GM21367 (cell line): ENCODE measurements at regions not wholly inside any gene's neighbourhood (a gene's known extent, or its start where the extent isn't known, plus 50 kb on each side); places are given as distances from the start of the nearest gene placed in this dataset.

Source experiments
- ATAC-seq: cut with Tn5 transposase; IDR thresholded peaks from one replicate; pipeline ENCODE4 v1.9.1; 2021; ENCODE audit not compliant: unreplicated experiment

DNA sequence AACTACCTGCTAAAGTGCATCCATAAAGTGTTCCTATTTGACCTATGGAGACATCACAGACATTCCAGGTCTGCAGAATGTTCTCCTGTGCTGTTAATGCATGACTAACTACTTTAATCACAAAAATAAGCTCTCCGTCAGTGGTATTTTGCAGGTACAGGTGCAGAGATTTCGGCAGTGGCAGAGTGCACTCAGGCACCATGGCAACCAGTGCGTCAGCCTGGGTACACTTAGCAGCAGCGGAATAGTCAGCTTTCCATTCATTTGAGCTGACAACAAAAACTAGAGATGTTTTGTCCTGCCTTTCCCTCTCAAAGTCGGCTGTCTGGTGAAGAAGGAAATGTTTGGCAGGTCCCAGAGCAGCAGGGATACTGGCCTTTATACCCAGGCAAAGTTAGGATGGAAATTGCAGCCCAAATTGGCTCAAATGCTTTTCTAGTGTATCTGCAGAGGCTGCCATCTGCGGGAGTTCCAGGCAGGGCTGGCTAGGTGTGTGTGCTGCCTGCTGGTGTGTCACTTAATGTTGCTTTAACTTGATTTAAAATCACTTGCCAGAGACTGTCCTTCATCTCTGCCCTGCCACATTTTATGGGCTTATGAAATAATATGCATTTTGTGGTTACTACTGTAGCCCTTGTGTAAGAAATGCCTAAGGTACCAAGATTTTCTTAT is 195.8 kb downstream of the RAP2A start:
- no peak for ATAC-seq

DNA sequence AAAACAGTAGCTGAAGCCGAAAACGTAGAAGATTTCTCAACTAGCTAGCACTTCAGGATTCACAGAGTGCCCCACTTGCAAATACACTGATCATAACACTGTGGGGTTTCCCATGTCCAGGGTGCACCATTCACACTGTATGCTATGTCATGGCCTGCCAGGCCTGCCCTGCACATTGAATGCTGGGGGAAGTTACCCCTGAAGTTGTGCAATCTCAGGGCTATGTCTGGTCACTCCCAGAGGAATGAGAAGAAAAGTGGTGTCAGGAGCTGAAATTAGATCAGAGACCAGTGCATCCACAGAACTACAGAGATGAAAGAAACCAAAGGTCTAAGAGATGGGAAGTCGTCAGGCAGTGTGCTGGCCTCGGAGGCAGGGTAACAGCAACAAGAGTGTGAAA is 196.8 kb downstream of the RAP2A start:
- no peak for ATAC-seq

DNA sequence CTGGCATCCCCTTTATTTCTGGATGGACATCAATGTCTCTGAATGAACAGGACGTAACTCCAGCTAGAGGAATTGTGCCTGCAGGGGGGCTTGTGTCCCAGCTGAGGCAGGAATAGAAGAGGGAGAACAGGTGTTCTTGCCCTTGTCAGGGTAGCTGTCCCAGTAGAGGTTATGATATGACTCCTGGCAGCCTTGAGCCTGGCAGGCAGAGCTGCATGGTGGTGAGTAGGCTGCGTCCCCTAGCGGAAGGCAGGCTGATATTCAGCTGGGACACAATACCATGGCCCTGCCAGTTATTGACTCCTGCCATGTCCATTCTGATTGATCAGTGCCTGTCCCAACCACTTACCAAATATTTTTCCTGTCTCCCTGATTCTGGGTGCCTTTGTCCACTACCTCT is 197.2 kb downstream of the RAP2A start:
- ATAC-seq: no peak

DNA sequence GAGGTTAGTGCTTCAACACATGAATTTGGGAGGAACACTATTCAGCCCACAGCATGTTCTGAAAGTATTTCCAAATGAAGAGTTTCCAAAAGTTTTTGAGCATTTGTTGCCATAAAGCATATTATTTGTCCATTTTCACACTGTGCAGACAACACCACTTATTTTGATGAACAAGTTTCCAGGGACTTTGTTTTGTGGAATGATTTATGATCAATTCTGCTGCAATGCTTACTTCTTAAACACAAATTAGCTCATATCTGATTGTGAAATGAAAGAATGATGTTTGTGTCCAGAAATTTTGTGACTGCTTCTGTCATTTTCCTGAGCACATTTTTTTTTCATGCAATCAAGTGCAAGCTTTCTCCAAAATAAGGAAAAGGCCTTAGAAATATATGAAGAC is 205.3 kb downstream of the RAP2A start:
- ATAC-seq: no peak

DNA sequence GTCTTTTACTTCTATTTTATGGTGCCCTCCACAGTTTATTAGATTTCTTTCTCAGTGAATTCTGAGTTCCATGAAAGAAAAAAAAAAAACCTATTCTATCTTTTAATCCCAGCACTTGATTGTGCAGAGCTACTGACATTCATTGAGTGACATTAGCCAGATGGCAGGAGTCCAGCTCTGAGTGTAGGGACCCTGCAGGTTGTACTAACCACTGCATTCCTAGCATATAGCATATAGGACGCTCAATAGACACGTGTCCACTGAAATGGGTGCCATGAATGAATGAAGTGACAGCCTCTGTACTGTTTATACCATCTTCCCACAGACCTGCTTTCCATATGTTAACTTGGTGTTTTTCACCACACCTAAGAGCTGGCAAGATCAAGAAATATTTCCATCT is 206.3 kb downstream of the RAP2A start:
- ATAC-seq: no peak

DNA sequence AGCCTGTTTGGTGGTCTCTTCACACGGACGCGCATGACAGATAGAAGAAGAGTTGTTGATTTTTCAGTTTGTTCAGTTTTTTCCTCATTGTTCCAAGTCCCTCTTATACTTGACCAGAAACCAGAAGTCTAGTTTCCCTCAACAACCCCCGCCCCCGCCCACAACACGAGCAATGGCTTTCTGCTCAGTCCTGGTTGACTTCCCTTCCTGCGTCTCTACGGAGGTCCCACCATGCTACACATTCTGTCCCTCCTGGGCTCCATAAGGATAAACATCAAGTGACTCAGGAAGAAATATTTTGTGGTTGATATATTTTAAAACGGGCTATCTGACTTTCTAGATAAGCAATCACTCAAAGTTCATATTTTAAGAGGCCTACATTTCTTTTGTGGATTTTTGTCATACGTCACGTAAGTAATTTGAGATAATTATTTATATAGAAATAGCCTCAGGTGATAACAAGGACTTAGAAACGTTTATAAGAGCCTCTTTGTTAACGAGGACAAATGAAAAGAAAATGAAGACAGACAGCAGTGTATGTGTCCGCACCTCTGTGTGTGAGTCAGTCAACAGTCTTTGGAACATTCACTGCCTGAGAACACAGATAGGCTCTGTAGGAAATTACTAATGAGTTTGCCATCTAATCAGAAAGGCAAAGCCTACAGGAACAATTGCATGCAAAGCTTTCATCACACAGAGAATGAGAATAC is 214.4 kb downstream of the RAP2A start:
- no peak for ATAC-seq

DNA sequence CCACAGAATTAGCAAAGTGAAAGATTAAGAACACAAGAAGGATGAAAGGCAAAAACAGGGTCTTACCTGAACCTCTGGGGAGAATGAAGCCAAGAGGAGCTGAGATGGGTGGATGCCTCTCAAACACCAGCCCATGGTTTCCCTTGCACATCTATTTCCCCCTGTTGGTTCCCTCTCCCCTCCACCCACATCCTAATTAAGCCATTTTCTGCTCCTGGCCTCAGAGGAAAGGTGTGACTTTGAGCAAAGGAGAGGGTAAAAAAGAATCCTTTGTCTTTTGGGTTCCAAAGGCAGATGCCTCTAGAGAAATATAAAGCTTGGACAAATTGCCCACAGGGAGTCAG is 214.9 kb downstream of the RAP2A start:
- ATAC-seq: no peak

DNA sequence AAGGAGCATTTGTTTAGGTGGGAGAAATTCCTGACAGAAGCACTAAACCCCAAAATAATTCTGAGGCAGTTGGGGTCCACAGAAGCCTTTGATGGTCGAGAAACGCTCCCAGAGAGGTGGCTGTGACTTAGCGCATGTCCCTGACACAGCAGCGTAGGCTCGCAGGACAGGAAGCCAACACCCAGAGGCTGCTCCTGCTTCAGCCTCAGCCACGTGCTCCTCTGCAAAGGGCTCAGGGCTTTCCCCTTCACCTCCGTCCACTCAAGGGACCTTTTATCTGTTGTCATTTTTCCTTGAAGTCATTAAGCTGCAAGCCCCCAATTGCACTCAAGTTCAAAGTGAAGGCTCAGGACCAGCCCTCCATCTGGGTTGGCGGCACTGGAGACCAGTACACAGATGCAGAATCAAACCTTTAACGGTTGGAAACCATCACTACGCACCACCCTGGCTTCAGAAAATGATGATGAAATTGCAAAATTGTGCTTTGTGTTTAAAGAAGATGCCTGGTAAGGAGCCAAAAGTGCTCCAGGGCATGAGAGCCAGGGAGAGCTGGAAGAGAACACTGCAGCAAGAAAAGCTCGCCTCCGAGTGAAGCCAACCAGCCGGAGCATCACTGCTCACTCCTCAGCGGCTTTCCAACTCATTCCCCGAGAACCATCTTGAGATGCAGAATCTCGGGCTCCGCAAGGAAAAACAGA is 219.6 kb downstream of the RAP2A start:
- no peak for ATAC-seq

DNA sequence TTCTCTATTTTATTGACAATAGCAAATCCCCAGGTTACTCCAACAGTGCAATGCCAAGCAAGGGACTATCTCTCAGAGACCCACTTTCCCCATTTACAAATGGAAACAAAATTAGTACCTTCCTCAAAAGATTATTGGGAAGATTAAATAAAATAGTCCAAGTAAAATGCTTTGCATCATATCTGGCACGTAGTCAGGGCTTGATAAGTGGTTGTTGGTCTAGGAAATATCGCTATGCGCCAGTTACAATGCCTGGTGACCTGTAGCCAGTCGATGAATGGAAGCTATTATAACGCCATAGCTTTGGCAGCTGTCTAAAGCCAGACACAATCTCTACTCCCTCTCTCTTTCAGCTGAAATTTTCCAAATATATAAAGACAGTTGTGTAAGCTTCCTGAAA is 220.3 kb downstream of the RAP2A start:
- ATAC-seq: no peak

DNA sequence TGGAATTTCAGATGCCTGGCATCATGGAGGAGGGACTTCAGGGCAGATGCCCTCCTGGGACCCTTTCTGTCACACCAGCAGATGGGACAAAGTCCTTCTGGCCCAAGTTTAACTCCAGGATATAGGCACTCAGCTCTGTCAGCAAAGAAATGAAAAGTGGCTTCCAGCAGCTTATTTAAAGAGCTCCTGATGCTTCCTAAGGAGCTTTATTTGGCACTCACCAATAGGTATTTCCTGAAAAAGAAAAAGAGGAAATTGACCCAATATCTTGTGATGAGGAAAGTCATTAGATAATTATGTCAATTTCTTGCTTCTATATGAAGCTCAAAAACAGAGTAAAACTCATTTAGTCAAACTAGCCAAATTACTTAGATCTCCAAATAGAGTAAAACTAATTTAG is 224.6 kb downstream of the RAP2A start:
- no peak for ATAC-seq

DNA sequence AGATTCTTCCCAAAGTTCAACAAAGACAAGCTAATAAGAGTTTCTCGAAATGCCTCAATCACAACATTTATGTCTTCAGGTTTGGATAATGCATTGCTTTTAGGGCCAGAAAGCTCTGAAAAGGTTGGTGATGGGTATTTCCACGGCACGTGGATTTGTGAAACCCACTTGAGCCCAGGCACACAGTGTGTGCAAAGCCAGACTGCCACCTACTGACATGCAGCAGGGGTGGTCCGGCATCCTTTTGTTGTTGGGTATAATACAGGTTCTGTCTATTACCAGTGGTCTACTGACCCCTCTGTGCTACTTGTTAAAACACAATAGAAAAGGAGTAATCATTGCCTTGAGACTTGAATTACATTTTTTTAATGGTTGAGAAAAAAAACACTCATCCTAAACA is 225.6 kb downstream of the RAP2A start:
- no peak for ATAC-seq

DNA sequence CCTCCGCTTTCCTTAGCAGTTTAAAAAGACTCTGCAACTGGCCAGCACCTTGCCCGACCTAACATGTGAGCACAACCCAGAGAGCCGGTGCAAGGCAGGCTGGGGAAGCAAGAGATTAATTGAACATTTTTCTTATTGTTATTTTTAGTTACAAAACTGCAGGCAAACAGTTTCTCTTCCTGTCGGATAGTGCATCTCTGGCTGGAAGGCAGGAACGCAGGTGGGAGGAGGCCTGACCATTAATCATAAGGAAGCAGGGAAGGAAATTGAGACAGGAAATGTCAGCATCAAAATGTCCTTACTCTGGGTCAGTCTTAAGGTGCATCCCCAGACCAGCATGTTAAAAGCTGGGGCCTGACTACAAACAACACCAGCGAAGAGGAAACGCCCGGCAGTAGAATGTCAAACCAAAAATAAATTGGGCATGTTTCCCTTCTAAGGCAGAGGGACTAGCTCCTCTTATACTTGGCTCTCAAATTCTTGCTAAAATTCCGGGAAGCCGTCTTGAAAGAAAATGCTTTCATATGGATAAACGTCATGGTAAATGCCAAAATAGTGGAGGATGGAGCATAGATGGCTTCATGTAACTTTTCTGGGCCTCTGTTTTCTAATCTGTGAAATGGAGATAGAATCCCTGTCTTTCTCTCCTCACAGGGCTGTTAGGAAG is 226.8 kb downstream of the RAP2A start:
- ATAC-seq: no peak

DNA sequence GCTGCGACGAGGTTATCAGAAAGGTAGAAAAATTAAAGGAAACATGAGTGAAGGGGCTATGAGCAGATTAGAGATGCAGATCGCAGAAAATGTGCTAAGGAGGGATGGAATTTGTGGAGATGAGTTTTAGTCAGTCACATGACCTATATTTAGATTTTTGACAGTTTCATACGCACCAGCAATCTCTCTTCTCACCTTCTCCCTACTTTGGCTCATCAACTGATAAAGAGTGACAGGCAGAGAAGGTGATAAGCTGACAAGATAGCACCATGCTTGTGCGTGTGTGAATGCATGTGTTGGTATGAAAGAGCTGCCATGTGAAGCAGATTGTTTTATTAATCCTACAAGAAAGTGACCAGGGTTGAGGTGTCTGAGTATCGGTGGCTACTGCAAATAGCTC is 252.6 kb downstream of the RAP2A start:
- no peak for ATAC-seq

DNA sequence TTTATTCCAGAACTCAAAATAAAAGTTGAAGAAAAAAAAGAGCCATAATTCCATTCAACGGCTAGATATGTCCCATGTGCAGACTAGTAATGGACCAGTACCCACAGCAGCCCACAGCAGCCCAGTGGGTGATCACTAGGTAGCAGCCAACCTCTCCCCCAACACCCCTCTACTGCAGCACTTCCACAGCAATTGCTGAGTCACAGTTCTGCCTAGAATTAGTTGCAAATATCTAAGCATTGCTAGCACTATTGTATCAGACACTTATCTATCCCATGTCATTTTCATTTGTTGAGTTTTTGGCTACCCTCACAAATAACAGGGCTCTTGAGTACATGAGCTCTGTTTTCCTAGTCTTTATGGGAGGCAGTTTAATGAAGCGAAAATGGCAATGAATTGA is 258.7 kb downstream of the RAP2A start:
- no peak for ATAC-seq

DNA sequence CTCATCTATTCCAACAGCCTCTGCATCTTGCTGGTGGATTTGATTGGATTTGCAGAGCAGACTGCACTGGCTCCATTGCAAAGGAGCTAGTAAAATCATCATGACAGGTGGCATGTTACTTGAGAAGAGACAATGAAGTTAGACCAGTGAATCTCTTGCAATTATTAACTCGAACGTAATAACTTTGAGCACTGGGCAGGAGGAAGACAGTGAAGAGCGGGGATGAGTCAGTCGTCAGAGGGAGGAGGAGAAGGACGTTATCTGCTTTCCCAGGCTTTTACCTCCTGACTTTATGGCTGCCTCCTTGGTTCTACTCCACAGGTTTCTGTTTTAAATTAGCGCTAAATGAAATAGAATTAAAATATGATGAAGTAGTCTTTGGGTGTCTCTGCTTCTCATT is 257.8 kb upstream of the IPO5 start:
- ATAC-seq: no peak

DNA sequence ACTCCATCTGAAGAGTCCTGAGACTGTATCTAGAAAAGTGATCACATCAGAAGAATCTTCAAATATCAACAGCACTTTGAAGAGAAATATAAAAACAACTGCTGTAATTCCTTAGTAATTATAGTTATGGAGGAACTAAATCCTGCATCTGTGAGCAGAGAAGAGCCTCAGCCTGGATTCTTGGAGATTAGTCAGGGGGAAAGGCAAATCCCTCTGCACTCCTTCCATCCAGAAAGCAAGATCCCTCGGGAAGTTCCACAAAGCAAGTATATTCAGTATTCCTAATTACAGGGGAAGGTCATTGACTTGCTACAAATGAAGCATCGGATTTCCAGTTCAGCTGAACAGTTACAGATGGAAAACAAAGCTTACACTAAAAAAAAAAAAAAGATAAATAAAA is 256.6 kb upstream of the IPO5 start:
- ATAC-seq: no peak

DNA sequence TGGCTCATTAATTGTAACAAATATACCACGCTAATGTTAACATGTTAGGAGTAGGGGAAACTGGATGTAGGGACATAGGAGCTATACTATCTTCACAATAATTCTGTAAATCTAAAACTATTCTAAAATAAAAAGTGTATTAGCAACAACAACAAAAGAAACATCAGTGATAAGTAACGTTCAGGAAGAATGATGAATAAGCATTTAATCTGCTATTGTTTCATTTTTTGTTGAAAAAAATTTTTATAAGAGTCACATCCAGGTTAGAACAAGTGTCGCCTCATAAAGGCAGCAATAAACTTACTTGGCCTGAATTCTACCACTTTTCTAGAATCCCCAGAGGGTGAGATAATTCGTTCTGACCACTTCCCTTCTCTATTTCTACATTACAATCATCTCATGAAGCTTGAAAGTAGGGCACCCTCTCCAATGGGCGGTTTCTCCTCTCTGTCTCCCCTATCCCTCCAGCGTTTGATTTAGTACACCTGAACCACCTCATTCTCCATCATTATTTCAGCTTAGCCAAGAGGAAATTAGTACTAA is 253.1 kb upstream of the IPO5 start:
- ATAC-seq: no peak

DNA sequence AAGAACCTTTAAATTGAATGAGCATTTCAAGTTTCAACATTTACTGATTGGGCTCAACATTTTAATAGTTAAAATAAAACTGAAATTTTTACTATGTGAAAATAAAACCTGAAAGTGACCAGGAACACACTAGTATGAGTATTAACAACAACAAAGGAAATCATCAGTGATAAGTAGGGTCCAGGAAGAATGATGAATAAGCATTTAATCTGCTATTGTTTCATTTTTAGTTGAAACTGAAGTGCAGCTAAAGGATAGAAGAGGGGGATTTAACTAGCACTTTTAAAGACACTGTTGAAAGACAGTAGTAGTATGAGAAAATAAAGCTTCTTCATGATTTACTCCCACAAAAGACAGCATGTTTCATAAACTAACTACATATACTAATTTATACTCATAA is 250.9 kb upstream of the IPO5 start:
- no peak for ATAC-seq

DNA sequence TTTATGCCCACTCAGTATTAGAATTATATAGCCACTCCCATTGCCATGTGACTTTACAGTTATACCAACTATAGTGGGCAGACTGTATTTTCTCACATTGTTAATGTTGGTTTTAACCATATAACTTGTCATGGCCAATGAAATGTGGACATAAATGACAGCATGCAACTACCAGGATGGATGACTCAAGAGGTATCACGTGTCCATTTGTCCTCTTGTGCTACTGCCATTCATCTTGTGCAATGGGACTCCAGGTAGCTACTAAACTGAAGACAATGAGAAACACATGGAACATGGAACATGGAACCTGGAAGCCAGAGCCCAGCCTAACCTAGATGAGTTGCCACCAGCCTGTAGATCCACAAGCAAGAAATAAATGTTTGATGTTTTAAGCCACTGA is 242.7 kb upstream of the IPO5 start:
- no peak for ATAC-seq

DNA sequence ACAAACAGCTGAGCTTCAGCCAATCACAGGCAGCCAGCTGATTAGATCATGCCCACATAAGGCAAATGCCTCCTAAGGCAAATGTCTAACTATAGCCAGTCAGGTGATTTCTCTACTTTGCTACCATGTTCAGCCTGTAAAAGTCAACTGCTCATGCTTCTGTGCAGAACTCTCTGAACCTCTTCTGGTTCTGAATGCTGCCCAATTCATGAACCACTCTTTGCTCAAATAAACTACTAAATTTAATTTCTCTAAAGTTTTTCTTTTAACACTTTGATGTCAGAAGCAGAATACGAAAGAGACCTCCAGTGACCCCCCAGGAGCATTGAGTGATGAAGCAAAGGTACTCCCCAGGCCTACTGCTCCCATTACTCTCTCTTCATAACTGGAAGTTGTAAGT is 240.7 kb upstream of the IPO5 start:
- ATAC-seq: no peak

DNA sequence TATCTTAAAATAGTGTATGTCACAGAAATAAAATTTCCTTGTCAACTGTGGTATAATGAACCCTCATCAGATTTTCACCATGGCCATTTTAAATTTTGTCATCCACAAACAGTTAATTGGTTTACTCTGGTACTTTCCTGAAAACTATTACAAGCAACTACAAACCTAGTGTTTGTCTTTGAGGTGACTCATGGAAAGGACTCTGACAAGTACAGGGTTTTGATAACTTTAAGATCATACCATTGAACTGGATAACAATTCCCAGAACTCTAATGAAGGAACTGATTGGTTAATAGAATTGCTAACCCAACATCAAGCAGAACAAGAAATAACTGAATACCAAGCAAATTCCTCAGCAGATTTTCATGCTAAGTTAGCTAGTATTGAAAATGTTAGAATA is 237.7 kb upstream of the IPO5 start:
- no peak for ATAC-seq

DNA sequence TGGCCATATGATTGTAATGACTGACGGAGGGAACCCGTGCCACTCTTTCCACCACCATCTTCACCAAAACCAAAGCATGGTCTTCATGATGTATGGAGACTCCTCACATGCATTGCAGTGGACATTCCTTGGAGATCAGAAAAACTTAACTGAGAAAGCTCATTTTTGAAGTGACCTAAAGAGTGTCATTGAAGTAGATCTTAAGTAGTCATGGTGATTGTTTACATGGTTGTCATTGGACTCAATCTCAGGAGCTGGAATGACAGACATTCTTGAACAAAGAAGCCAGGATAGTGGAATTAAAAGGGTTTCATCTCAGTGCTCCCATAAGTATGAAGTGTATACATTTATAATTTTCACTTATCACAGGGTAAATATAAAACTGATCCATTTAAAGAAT is 236.7 kb upstream of the IPO5 start:
- ATAC-seq: no peak
